Fibroblast of skin of right biceps (primary cell): ENCODE measurements at regions not wholly inside any gene's neighbourhood (a gene's known extent, or its start where the extent isn't known, plus 50 kb on each side); places are given as distances from the start of the nearest gene placed in this dataset.
"Not testable (repeated sequence)": the region's sequence is repeated elsewhere in the genome, so short reads cannot be mapped to it uniquely, and the experiment has no call there.

Source experiments
- DNase-seq: peaks from one replicate; pipeline ENCODE4 v3.0.0-alpha.2; 2013

- DNase-seq: no peak
Measured at GRCh38 chr4:59759082-59759825, 1440.9 kb upstream of the ADGRL3 start.

DNA sequence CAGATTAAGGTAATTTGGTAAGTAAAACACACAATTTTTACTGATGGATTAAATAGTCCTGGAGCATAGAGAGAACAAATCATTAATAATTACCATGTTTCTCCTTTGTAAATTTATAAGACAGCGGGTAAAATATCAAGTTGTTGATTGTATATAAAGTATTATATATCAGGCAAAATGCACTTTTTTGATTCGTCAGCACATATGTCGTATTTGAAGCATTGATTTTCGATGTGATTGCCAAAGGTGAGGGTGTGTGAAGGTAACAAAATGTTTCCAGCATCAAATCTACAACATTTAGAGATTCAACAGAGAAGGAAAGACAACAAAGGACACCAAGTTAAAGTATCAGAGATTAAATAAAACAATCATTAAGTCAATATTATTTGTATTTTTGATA is 1437.8 kb upstream of the ADGRL3 start:
- DNase-seq: no peak

GRCh38 chr4:59770601-59771264 is 1429.4 kb upstream of the ADGRL3 start:
- DNase-seq: no peak

DNA sequence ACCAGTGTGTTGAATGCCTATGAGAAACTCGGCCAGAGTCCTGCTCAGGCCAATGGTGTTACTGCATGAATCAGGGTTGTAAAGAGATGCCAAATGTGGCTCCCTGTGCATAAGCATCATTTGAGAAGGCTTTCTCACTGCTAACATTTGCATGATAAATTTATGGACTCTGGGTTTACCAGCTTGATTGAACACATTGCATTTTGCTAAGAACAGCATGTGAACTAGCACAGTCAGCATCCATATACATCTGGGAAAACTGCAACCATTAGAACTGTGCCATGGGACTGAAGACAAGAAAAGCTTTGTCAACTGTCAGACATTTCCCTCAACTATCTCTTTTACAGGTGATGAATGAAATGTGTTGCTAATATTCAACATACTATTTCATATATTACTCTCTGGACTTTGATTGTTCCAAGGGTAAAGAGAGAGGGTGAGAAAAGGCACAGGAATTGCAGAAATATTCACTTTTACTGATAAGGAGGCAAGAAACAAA is 1427.4 kb upstream of the ADGRL3 start:
- DNase-seq: no peak

- not testable (repeated sequence) for DNase-seq
Measured at GRCh38 chr4:59780271-59780670, 1419.9 kb upstream of the ADGRL3 start.

DNA sequence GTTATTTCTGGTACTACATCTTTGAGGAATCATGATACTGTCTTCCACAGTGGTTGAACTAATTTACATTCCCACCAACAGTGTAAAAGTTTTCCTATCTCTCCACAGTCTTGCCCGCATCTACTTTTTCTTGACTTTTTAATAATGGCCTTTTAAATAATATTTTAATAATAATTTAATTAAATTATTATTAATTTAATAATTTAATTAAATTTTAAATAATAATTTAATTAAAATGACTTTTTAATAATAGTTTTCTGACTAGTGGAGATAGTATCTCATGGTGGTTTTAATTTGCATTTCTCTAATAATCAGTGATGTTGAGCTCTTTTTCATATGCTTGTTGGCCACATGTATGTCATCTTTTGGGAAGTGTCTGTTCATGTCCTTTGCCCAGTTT is 1395.0 kb upstream of the ADGRL3 start:
- no peak for DNase-seq

- DNase-seq: no peak
Measured at GRCh38 chr4:59814402-59815010, 1385.6 kb upstream of the ADGRL3 start.

DNA sequence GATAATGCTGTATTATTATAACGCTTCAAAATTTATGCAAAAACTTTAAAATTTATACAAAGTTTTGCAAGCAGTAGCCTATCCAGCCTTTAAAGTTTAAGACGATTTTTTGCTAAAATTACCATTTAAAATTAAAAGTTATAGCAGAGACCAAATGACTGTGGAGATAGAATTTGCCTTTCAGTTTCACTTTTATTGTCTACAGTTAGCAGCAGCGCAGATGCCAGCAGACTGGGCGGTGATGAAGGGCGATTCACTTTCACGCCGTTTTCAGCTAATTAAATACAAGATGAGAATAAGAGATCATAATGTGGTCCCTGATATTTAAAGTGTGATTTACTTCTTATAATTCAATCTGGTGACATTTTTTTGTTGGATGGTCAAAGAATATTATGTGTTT is 1381.5 kb upstream of the ADGRL3 start:
- DNase-seq: no peak

DNA sequence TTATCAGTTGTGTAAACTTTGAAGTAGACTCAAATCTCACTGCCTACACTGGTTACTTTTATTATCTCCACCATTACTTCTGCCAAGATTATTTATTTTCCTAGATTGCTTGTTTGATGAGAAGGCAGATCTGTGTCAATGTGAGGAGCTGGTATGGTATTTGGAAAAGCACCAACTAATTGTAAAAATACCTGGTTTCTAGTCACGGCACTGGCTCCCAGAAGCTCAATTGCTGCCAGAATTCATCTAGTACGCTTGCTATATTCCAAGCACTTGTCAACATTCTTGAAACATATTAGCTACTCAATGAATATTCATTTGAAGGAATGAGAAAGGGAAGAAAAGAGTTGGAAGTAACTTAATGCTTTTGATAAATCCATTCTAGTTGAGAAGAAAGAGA is 1376.8 kb upstream of the ADGRL3 start:
- DNase-seq: no peak

- DNase-seq: no peak
Measured at GRCh38 chr4:59825104-59825503, 1375.0 kb upstream of the ADGRL3 start.

- no peak for DNase-seq
Measured at GRCh38 chr4:59831746-59832145, 1368.4 kb upstream of the ADGRL3 start.

DNA sequence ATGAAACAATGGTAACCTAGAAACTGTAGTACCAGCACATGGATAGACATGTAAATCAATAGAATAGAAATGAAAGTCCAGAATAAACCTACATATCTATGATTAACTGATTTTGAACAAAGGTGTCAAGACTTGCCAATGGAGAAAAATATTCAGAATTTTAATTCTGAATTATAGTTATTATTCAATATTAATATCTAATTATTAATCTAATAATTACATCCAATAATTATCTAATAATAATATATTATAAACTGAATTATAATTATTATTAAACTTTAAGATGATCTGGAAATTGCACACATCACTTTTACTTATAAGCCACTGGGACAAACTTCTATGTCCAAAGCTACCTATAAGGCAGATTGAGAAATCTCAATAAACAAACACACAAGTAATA is 1365.2 kb upstream of the ADGRL3 start:
- DNase-seq: no peak

- no peak for DNase-seq
Measured at GRCh38 chr4:59837751-59838150, 1362.4 kb upstream of the ADGRL3 start.

GRCh38 chr4:59838236-59838635 is 1361.9 kb upstream of the ADGRL3 start:
- no peak for DNase-seq

- DNase-seq: no peak
Measured at GRCh38 chr4:59841698-59842097, 1358.4 kb upstream of the ADGRL3 start.

DNA sequence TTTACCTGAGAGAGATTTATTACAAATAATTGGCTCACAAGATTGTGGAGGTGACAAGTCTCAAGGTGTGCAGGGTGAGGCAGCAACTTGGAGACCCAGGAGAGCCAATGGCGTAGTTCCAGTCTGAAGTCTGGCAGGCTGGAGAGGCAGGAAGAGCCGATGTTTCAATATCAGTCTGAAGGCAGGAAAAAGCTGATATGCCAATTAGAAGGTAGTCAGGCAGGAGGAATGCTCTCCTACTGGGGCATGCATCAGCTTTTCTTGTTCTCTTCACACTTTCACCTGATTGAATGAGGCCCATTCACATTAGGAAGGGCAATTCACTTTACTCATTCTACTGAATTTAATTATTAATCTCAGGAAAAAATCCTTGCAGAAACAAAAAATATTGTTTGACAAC is 1351.7 kb upstream of the ADGRL3 start:
- DNase-seq: no peak

DNA sequence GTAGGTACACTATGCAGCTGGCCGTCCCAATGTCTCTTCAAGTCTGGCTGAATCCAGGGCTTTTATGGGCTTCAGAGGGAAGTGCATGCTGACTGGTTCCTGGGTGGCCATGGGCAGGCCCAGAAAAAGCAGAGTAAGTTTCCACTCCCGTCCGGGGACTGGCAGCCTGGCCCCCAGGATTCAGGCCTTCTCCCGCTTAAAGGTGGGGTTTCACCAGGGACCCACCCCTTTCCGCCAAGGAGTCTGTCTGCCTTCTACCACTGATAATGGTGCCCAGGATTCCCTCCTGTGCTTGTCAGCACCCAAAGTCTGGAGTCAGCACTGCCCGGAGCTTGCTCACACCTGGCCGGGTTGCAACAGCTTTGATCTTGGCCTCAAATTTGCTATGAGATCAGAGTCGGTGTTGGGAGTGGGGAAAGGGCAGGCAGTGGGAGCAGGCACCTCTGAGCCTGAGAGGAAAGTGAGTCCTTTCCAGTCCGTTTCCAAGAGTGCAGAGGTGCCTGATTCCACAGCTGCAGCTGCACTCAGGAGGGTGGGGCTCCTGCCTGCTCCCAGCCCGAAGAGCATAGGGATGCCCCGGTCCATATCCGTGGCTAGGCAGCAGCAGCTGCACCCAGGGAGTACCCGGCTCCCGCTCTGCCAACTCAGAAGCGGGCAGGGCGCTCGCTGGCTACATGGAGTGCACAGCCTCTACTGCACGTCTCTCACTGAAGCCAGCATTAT is 1344.3 kb upstream of the ADGRL3 start:
- no peak for DNase-seq

DNA sequence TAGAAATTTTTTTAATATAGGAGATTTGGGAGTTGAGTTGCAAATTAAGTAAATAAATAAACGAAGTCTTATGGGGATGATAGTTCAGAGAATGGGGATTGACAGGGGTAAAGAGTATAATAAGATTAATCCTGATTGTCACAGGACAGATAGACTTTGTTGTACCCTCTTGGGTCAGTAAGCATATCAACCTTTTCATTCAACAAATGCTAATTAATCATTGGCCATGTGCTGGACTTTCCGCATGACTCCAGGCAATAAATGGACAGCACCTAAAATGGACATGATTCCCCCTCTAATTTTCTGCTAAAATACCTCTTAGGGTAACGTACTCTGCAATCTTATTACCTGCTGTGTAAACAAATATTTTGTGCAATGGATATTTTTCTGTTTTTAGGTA is 1331.1 kb upstream of the ADGRL3 start:
- no peak for DNase-seq

DNA sequence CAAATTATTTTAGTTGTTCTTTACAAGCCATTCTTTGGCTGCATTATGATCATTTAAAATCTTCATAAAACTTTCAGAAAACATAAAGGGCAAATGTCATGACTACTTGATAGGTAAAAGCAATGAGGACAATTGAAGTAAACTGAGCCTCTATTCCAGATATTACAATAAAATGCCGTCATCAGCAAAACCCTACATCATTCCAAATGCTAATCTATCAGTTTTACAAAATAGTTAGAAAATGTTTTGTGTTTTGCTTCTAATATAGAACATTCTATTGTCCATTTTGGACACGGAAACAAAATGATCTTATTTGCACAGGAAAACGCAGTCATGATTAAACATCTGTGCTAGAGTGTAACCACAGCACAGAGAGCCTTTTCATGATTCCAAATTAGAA is 1330.6 kb upstream of the ADGRL3 start:
- DNase-seq: no peak

GRCh38 chr4:59881632-59882031 is 1318.5 kb upstream of the ADGRL3 start:
- DNase-seq: no peak

DNA sequence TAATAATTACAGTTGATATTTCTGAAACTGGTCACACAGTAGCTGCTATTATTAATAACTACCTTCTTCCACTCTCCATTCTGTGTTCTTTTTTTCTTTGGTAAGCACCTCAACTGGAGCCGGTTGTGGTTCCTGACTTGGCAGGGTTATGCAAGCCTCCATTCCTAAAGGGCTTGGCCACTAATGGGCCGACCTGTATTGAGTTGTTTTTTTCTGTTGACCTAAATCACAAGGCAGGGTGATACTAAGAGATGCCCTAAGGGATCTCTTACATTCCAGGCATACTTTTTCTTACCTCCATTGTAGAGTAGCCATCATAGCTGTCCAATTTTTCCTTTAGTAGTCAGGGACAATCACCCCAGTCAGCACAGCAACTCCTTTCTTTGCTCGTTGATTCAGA is 1295.8 kb upstream of the ADGRL3 start:
- DNase-seq: no peak

- DNase-seq: no peak
Measured at GRCh38 chr4:59920416-59920815, 1279.7 kb upstream of the ADGRL3 start.

DNA sequence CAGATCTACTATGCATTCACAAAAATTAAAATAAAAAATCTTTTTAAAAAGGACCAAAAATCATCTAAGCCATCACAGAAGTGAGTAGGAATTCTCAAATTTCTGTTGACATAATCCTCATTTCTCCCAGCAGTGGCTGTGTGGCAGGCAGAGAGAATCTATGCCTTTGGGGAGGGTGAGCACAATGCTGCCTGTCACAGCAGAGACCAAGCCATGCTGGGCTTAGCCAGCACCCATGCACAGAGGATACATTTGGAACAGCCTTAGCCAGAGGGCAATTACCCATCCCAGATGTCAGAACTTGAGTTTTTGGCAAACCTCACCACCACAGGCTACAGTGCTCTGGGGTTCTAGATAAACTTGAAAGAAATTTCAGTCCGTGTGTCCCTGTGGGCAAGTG is 1274.8 kb upstream of the ADGRL3 start:
- no peak for DNase-seq

GRCh38 chr4:59936566-59936965 is 1263.6 kb upstream of the ADGRL3 start:
- no peak for DNase-seq
